ENCODE measurements at regions not wholly inside any gene's neighbourhood (a gene's known extent, or its start where the extent isn't known, plus 50 kb on each side); places are given as distances from the start of the nearest gene placed in this dataset.

GRCh38 chr10:4649886-4650508 lies 176.0 kb upstream of the AKR1E2 start:
- TF ChIP-seq CTCF (IDR thresholded peaks at IDR 0.05) (no peak), POLR2A (IDR thresholded peaks at IDR 0.05) (no peak)

Measured in testis (tissue), 2 donors.